ENCODE measurements at regions not wholly inside any gene's neighbourhood (a gene's known extent, or its start where the extent isn't known, plus 50 kb on each side); places are given as distances from the start of the nearest gene placed in this dataset.

DNA sequence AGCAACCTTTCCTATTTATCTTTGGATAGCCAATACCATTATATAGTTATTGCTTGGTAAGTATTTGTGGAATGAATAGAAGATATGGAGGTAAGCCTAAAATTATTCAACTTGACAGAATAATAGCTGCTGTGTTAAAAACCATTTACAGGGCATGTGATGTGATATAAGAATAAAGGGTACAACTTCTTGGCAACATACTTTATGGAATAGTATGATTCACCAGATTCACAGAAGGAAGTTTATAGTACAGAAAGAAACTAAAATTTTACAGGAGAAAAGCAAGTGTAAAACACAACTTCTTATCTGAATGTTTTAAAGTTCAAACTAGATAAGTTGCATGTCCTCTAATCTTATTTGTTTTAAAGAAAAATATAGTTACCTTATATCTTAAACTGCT, 186.4 kb upstream of the ZRANB2 start:
- no peak for DNase-seq (ENCODE audit: low read depth, low spot score)

- no peak for DNase-seq (ENCODE audit: low read depth, low spot score)
Observed at GRCh38 chr1:71264039-71264438, 183.2 kb upstream of the ZRANB2 start.

GRCh38 chr1:71262970-71263369, 182.1 kb upstream of the ZRANB2 start:
- DNase-seq (ENCODE audit: low read depth, low spot score): no peak

DNA sequence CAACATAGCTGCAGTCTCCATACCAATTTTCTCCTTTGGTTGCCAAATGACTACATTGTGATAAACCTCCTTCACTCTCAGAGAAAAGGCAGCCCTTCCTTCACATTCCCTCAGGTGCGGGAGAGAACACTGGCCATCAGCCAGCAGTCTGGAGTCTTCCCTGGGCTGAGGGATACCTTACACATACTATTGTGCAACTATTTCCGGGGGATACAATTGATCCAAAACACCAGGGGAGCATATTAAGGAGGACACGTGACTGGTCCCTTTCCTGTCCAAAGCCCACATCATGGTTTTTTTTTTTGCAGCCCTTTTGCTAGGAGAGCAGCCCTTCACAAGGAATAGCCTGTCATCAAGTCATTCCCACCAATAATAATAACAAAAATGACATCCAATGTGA, 172.1 kb upstream of the ZRANB2 start:
- no peak for DNase-seq (ENCODE audit: low read depth, low spot score)

DNA sequence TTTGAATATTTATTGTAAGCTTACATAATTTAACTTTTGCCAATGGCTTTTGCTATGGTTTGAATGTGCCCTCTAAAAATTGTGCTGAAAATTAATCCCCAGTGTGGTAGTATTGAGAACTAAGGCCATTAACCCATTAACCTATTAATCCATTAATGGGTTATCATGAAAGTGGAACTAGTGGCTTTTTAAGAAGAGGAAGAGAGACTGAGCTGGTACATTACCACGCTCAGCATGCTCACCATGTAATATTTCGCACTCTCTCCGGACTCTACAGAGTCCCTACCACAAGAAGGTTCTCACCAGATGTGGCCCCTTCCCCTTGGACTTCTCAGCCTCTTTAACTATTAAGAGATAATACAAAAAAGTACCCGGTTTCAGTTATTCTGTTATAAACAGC, 164.4 kb upstream of the ZRANB2 start:
- DNase-seq (ENCODE audit: low read depth, low spot score): no peak

DNA sequence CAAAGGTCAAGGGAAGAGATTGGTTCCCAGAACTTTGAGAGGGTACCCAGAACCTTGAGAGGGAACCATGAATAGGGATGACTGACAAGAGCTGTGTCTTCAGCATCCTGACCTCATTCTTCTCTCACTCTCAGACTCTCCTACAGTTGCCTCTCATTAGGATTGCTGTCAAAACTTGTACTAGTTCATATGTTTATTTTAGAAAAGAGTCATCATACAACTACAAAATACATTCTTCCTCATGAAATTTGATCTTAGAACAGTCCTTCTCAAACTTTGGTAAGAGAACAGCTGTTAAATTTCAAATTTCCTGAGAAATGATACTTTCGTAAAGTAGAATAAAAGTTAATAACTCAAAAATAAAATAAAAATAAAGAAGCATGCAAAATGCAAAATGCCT, 161.4 kb upstream of the ZRANB2 start:
- DNase-seq (ENCODE audit: low read depth, low spot score): no peak

- DNase-seq (ENCODE audit: low read depth, low spot score): no peak
Observed at GRCh38 chr1:71240656-71241055, 159.8 kb upstream of the ZRANB2 start.

GRCh38 chr1:71236503-71236902, 155.7 kb upstream of the ZRANB2 start:
- DNase-seq (ENCODE audit: low read depth, low spot score): no peak

- DNase-seq (ENCODE audit: low read depth, low spot score): no peak
Observed at GRCh38 chr1:71233645-71234044, 152.8 kb upstream of the ZRANB2 start.

DNA sequence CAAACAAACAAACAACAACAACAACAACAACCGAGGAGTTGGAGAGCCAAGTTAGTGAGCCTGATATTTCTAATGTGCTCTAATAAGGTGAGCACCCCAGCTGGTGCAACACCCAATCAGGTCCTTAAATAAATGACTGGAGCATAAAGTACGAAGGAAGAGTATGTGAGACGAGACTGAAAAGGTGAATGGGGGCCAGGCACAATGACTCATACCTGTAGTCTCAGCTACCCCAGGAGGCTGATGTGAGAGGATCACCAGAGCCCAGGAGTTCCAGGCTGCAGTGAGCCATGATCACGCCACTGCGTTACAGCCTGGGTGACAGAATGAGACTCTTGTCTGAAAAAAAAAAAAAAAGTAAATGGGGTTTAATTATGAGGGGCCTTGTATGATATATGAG, 152.0 kb upstream of the ZRANB2 start:
- DNase-seq (ENCODE audit: low read depth, low spot score): no peak

GRCh38 chr1:71232166-71232763, 151.4 kb upstream of the ZRANB2 start:
- no peak for DNase-seq (ENCODE audit: low read depth, low spot score)

- DNase-seq (ENCODE audit: low read depth, low spot score): no peak
Observed at GRCh38 chr1:71231751-71232150, 150.9 kb upstream of the ZRANB2 start.

GRCh38 chr1:71228742-71229365, 148.0 kb upstream of the ZRANB2 start:
- DNase-seq (ENCODE audit: low read depth, low spot score): no peak

DNA sequence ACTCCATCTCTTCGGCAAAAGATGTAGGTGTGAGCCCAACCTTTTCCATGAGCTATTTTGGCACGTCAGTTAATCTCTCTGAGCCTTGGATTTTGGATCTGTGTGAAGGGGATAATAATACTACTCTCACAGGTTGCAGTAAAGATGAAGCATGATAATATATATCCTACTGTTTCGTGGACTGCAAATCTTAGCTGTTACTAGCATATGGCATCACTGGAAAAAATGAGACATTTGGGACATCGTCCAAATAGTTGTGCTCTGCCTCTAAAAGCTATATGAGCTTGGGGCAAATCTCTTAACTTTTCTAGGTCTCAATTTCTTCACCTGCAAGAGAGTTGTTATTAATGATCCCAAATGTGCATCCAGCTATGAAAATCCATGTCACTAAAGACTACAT, 147.4 kb upstream of the ZRANB2 start:
- no peak for DNase-seq (ENCODE audit: low read depth, low spot score)

GRCh38 chr1:71224741-71225377, 144.0 kb upstream of the ZRANB2 start:
- DNase-seq (ENCODE audit: low read depth, low spot score): no peak

DNA sequence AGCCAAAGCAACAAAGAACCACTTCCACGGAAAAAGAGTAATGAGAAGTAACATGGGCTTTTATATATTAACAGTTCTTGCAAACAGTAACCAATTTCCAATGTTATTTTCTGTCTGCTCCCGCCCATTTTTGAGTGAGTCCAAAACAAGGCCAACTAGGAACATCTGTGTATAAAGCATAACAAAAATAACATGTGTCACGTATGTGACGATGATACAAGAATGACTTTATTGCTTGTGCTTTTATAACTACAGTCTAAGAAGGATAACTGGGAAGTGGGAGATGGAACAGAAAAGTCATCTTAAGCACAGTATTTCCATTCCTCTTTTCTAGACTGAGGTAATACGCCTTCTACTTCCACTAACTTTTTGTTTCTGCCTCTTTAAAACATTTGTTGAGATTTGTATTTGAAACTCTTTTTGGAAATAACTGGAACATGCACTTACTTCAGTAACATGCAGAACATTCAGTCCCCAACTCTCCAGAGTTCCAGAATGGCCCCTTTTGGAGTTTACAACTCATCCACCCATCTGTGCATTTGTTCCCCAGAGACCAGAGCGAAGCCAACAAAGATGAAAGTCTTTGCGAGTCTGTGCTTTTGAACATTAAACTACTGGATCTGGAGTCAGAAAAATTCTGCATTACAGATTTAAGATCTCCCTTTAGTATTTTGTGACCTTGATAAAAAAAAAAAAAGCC, 143.0 kb upstream of the ZRANB2 start:
- DNase-seq (ENCODE audit: low read depth, low spot score): no peak

GRCh38 chr1:71222668-71223067, 141.8 kb upstream of the ZRANB2 start:
- no peak for DNase-seq (ENCODE audit: low read depth, low spot score)

GRCh38 chr1:71210718-71211117, 129.9 kb upstream of the ZRANB2 start:
- no peak for DNase-seq (ENCODE audit: low read depth, low spot score)

GRCh38 chr1:71203241-71203640, 122.4 kb upstream of the ZRANB2 start:
- no peak for DNase-seq (ENCODE audit: low read depth, low spot score)

GRCh38 chr1:71200503-71200902, 119.7 kb upstream of the ZRANB2 start:
- DNase-seq (ENCODE audit: low read depth, low spot score): no peak

DNA sequence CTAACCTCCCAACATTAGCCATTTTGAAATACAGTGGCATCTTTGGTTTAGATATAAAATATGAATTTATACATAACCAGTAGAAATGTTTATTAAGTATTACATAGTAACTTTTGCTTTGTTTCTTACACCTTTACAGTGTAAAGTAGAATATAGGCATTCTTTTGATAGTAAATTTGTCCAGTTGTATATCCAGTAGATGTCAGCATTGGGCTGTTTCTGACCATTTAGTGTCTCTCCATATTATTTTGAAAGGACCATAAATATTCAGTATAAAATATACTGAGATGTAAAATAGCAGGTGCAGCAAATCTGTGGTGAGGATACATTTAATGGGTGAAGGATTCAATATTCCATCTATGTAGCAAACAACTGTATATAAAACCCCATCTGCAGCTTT, 115.8 kb upstream of the ZRANB2 start:
- no peak for DNase-seq (ENCODE audit: low read depth, low spot score)

GRCh38 chr1:71193153-71193552, 112.3 kb upstream of the ZRANB2 start:
- no peak for DNase-seq (ENCODE audit: low read depth, low spot score)

DNA sequence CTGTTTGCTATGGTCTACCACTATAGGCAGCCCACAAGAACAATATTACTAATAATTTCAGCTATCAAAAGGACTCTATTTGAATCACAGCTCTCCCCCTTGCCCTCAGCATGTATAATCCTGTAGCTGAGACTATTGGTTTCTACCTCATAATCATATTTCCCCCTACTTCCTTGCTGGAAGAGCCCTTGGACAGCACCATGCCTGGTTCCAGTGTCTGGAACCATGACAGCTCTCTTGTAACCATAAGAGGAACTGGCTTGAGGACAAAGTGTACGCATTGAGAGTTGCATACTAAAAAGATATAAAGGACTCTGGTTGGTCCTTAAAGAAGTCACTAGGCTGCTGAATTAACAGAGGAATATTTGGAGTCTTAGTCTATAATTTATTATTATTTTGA, 110.7 kb upstream of the ZRANB2 start:
- DNase-seq (ENCODE audit: low read depth, low spot score): no peak

All from pulmonary artery endothelial cell (primary cell).